NCI-H345 (cell line): ENCODE measurements at regions not wholly inside any gene's neighbourhood (a gene's known extent, or its start where the extent isn't known, plus 50 kb on each side); places are given as distances from the start of the nearest gene placed in this dataset.

Source experiments
- DNase-seq: peaks from one replicate; lab custom pipeline; 2025; lab: John Stamatoyannopoulos, UW

GRCh38 chr19:46546194-46546896 is 50.7 kb upstream of the PNMA8B start:
- DNase-seq, result peak; percentile 13

GRCh38 chr19:46550684-46551083 is 50.4 kb upstream of the CALM3 start:
- DNase-seq, result no peak

GRCh38 chr19:46551164-46551563 is 50.0 kb upstream of the CALM3 start:
- DNase-seq, result no peak
